A673 (cell line): ENCODE measurements at regions not wholly inside any gene's neighbourhood (a gene's known extent, or its start where the extent isn't known, plus 50 kb on each side); places are given as distances from the start of the nearest gene placed in this dataset.
"Not testable (repeated sequence)": the region's sequence is repeated elsewhere in the genome, so short reads cannot be mapped to it uniquely, and the experiment has no call there.

Experiments
- CTCF ChIP-seq: fragments of 300-800, 200-600 bp; sonication (generic); conservative IDR thresholded peaks from 2 replicates; pipeline ENCODE4 v1.5.1; 2017; ENCODE audit warnings: low read depth, mild to moderate bottlenecking, antibody characterized with exemption, low read length, moderate library complexity, mixed read lengths
- EZH2 ChIP-seq: fragments of 200-600 bp; sonication (generic); IDR thresholded peaks from 2 replicates; pipeline ENCODE4 v1.6.1; 2017; ENCODE audit warnings: borderline replicate concordance, low read depth, mild to moderate bottlenecking, mixed read lengths, antibody characterized with exemption, low read length; ENCODE audit not compliant: poor library complexity, severe bottlenecking

DNA sequence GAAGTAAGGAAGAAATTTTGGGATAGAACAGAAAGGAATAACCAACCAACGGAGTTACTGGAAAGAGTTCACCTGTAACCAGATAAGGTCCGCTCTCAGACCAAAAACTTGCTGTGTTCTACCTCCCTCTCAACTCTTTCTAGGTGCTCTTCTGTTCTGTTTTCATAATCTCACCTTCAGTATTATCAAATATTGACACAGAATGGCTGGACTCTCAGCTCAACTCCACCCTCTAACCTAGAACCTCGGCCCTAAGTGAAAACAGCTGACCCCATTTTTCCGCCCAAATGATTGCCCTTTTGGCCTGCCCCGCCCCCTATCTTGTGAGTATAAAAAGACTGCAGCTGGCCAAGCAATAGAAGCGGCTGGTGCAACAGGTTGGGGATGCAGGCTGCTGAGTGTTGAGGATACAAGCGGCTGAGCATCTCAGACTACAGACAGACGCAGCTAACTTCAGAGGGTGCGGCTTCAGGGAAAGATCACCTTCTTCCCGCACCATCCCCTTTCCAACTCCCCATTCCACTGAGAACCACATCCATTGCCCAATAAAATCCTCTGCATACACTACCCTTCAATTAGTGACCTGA, 406.5 kb downstream of the PRIM2 start:
- TF ChIP-seq CTCF, EZH2: not testable (repeated sequence)
